Nephron (organoid): ENCODE measurements at regions not wholly inside any gene's neighbourhood (a gene's known extent, or its start where the extent isn't known, plus 50 kb on each side); places are given as distances from the start of the nearest gene placed in this dataset.

Source experiments
- H3K27ac Mint-ChIP-seq, 3 experiments: 2 replicates each; pipeline ENCODE4 v1.8.0; 2020; ENCODE audit warnings: mixed read lengths in 3 of 3, mild to moderate bottlenecking in 2 of 3, moderate library complexity in 1 of 3
- H3K27me3 Mint-ChIP-seq: 2 replicates; pipeline ENCODE4 v1.8.0; 2021; ENCODE audit warnings: low read depth, mild to moderate bottlenecking, moderate library complexity, mixed read lengths
- H3K36me3 Mint-ChIP-seq: 2 replicates; pipeline ENCODE4 v1.8.0; 2020; ENCODE audit warnings: low read depth, mixed read lengths
- H3K4me1 Mint-ChIP-seq: 2 replicates; pipeline ENCODE4 v1.8.0; 2020; ENCODE audit warnings: mixed read lengths
- H3K4me3 Mint-ChIP-seq, 3 experiments: 2 replicates each; pipeline ENCODE4 v1.8.0; 2020; ENCODE audit warnings: mild to moderate bottlenecking in 3 of 3, mixed read lengths in 3 of 3, moderate library complexity in 2 of 3
- H3K9me3 Mint-ChIP-seq: 2 replicates; pipeline ENCODE4 v1.8.0; 2020; ENCODE audit warnings: mixed read lengths
- CTCF ChIP-seq, 3 experiments: fragments of 200-600 bp; sonication (generic); IDR thresholded peaks; one replicate each; pipeline ENCODE4 v1.5.0; 2021; ENCODE audit warnings: antibody characterized with exemption in 3 of 3; ENCODE audit not compliant: unreplicated experiment in 3 of 3

GRCh38 chr1:157279802-157280140 lies 141.6 kb upstream of the ETV3 start:
- H3K9me3 Mint-ChIP-seq: no peaks in the 10 kb centered on the region
- H3K27me3 Mint-ChIP-seq: peaks cover 13% of the 10 kb centered on the region
- TF ChIP-seq CTCF (IDR thresholded peaks at IDR 0.05; ENCODE audit: unreplicated experiment in 3 of 3): no peak
- no peaks in the 10 kb centered on the region for H3K4me1 Mint-ChIP-seq
- no peak overlapping the region for H3K27ac Mint-ChIP-seq
- H3K4me3 Mint-ChIP-seq: no peak overlapping the region
- no peaks in the 10 kb centered on the region for H3K36me3 Mint-ChIP-seq

- TF ChIP-seq CTCF (IDR thresholded peaks at IDR 0.05; ENCODE audit: unreplicated experiment in 3 of 3): no peak
- Mint-ChIP-seq H3K27me3 (peaks cover 11% of the 10 kb centered on the region), H3K4me3 (no peak overlapping the region), H3K36me3 (no peaks in the 10 kb centered on the region), H3K27ac (no peak overlapping the region), H3K9me3 (no peaks in the 10 kb centered on the region), H3K4me1 (no peaks in the 10 kb centered on the region)
Measured at GRCh38 chr1:157279138-157279801, 141.1 kb upstream of the ETV3 start.

GRCh38 chr1:157278383-157279137 lies 140.4 kb upstream of the ETV3 start:
- no peaks in the 10 kb centered on the region for H3K9me3 Mint-ChIP-seq
- peaks cover 8% of the 10 kb centered on the region for H3K27me3 Mint-ChIP-seq
- no peaks in the 10 kb centered on the region for H3K36me3 Mint-ChIP-seq
- no peak for TF ChIP-seq CTCF (IDR thresholded peaks at IDR 0.05; ENCODE audit: unreplicated experiment in 3 of 3)
- no peaks in the 10 kb centered on the region for H3K4me1 Mint-ChIP-seq
- no peak overlapping the region for H3K4me3 Mint-ChIP-seq
- no peak overlapping the region for H3K27ac Mint-ChIP-seq

- Mint-ChIP-seq H3K4me3 (no peak overlapping the region), H3K9me3 (no peaks in the 10 kb centered on the region), H3K36me3 (no peaks in the 10 kb centered on the region), H3K27me3 (peaks cover 8% of the 10 kb centered on the region), H3K27ac (no peak overlapping the region), H3K4me1 (no peaks in the 10 kb centered on the region)
- TF ChIP-seq CTCF (IDR thresholded peaks at IDR 0.05; ENCODE audit: unreplicated experiment in 3 of 3): no peak
Measured at GRCh38 chr1:157277913-157278312, 139.7 kb upstream of the ETV3 start.

- TF ChIP-seq CTCF (IDR thresholded peaks at IDR 0.05; ENCODE audit: unreplicated experiment in 3 of 3): no peak
- H3K4me3 Mint-ChIP-seq: no peak overlapping the region
- no peaks in the 10 kb centered on the region for H3K9me3 Mint-ChIP-seq
- H3K27ac Mint-ChIP-seq: no peak overlapping the region
- peaks cover 8% of the 10 kb centered on the region for H3K27me3 Mint-ChIP-seq
- no peaks in the 10 kb centered on the region for H3K4me1 Mint-ChIP-seq
- H3K36me3 Mint-ChIP-seq: no peaks in the 10 kb centered on the region
Measured at GRCh38 chr1:157277281-157277680, 139.1 kb upstream of the ETV3 start.
